GM19395 (cell line): ENCODE measurements at regions not wholly inside any gene's neighbourhood (a gene's known extent, or its start where the extent isn't known, plus 50 kb on each side); places are given as distances from the start of the nearest gene placed in this dataset.
A peak's percentile ranks its signal among the peaks of the same experiment; 100 is the strongest.

Experiments
- ATAC-seq: cut with Tn5 transposase; IDR thresholded peaks from one replicate; pipeline ENCODE4 v1.9.1; 2021; ENCODE audit warnings: mild to moderate bottlenecking, moderate library complexity; ENCODE audit not compliant: unreplicated experiment

DNA sequence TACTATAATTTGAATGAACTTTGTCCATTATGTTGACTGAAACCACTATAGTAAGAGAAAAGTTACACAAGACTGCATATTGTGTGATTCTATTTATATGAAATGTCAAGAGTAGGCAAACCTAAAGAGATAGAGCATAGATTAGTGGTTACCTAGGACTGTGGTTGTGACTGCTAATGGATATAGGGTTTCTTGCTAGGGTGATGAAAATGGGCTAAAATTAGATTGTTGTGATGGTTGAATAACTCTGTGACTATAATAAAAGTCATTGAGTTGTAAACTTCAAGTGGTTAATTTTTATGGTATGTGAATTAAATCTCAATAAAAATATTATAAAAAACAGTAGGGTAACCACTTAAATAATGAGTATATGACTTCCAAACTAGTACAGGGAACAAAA lies 142.9 kb upstream of the AHR start:
- no peak for ATAC-seq

- ATAC-seq, result no peak
Observed at GRCh38 chr7:17158261-17158660, 140.2 kb upstream of the AHR start.

DNA sequence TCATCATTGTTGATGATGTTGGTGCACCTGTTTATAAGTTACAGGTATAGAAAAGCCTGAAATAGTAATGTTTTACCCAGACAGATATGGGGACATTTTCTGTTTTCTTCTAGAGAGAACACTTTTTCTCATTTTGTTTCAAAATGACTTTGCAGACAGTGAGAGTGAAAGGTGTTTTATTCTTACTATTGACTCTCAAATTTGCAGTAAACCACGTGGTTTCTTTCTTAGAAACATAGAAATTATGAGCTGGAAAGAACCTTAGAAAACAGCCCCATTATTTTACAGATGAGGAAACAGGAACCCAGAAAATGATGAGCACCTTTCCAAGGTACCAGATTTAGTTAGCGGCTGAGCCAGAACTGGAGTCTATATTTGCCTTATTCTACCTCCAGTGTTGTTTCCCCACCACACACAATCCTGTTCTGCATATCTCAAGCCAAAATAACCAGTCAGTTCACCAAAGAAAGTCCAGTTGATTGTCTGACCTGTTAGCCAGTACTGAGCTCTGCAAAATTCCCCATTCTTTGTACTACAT lies 138.9 kb upstream of the AHR start:
- peak; percentile 90 for ATAC-seq

DNA sequence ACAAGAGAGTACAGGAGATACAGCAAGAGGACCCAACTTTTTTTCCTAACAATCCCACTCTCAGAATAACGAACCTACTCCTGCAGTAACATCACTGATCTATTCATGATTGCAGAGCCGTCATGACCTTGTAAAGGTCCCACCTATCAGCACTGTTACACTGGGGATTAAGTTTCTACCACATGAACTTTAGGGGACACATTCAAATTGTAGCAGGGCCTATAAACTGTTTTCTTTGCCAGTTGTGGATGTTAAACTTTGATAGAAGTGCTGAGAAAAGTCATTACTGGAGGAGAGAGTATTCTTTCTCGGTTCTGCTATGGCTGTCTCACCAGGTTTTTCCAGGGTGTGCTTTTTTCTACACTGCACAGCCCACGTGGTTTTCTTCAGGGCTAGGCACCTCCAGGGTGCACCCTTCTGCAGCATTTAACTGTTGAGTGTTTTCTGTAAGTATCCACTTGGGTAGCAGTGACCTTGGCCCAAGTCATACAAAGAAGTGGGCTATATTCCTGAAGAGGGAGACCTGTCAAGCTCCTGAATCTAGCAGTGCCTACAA lies 131.6 kb upstream of the AHR start:
- ATAC-seq, result peak; percentile 98

DNA sequence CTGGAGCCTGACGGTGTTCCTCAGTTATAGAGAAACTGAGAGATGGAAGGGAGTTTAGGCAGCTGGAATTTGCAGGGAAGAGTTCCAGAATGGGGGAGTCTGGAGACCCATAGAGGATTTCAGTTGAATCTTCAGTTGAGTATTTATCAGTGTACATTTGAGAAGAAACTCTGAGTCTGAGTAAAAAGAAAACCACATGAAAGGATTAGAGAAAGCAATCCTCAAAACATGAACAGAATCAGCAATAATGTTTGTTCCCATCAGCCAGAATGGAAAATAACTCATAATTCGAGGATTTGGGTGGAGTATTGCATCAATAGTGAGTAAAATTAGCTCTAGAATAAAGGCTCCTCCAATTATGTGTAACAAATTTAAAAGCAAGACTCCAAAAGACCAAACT lies 130.0 kb upstream of the AHR start:
- no peak for ATAC-seq

DNA sequence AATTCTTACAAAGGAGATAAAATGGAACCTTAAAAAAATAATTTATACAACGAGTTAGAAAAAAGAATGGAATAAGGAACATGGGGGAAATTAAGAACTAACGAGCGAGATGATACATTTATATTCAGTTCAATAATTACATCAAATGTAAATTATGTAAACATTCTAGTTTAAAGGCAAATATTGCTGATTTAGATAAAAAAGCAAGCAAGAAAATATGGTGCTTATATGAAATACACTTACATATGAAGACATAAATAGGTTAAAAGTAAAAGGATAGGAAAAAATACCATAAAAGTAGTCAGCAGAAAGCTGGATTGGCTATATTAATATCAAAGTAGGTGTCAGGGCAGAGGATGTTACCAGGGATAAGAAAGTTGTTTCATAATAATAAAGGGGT lies 127.0 kb upstream of the AHR start:
- no peak for ATAC-seq

- ATAC-seq, result no peak
Observed at GRCh38 chr7:17176371-17177032, 122.0 kb upstream of the AHR start.

- ATAC-seq, result no peak
Observed at GRCh38 chr7:17178545-17178944, 119.9 kb upstream of the AHR start.

GRCh38 chr7:17181482-17181881 lies 117.0 kb upstream of the AHR start:
- ATAC-seq, result no peak

DNA sequence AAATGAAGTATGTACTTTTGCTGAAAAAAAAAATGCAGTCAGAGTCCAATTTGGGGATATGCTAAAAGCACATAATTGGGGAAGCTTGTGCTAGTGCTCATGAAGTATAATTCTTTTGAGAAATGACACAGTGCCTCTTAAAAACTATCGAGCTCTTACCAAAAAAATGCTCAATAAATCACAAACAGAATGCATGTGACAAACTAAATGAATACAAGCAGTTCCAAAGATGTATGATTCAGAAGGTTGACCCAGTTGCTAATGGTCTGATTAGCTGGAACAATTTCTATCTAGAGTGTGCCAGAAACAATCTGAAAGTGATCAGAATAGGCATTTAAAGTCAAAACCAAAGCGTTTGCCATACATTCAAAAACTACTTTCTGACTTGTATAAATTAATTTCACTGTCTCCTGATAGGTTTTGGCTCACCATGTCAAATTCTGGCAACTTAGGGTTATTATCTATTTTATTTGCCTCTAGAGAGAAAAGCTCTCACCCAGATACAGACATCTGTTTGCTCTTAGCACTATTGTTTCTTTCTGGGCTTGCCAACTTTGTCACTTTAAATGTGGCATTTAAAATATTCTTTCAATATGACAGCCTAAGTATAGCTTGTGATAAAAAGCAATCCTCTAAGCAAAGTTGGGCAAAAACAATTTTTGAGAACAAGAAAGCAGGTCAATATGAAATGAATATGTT lies 114.7 kb upstream of the AHR start:
- no peak for ATAC-seq

DNA sequence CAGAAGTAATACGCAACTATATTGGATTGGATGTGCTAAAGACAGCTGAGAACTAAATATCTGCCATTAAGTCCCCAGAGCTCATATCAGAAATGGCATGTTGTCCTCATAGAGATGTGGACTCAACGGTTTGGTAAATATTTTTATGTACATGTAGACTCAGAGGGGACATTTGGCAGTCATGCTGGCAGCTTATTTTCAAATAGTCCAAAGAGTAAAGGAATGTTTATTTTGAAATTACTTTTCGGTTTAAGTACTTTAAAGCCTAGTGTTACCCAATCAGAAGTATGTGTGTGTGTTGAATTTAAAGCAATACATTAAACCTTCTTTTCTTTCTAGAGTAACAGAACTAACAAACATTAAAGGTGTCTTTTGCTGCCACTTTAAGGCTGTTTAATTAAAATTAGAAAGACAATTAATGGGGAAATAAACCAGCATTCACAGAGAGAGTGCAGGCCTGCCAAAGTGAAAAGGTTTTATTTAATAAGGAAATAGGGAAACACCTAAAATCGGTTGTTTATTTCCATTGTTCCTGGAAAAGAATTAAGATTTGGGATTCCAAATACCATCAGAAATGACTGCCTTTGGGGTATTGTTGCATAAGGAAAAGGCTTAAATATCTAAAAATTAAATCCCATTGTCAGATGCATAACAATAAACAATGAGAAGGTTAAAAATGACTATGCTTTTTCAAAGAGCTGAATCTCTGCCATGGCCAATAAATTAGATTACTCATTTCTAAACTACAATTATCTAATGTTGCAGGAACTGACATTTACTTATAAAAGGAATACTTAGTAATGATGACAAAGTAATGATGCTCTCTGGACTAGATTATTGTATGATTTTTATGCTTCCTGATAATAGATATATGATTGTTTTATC lies 113.4 kb upstream of the AHR start:
- peak; percentile 41 for ATAC-seq

DNA sequence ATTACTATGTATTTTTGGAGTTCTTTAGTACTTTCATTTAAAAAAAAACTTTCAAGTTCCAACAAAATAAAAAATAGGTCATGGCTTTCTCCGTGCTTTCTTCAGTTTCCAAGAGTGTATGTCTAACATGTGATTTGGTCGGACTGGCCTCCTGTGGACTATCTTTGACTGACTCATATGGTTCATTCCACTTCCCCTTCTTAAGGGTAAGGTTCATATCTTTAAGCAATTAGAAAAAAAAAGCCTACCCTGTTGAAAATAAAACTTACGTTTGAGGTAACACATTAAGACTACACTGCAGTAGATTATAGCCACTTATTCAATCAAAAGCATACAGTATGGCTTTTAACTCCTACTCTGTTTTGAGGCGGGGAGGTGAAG lies 112.8 kb upstream of the AHR start:
- ATAC-seq, result peak; percentile 99

GRCh38 chr7:17186745-17187530 lies 111.5 kb upstream of the AHR start:
- no peak for ATAC-seq

GRCh38 chr7:17194656-17195055 lies 103.8 kb upstream of the AHR start:
- ATAC-seq, result no peak

DNA sequence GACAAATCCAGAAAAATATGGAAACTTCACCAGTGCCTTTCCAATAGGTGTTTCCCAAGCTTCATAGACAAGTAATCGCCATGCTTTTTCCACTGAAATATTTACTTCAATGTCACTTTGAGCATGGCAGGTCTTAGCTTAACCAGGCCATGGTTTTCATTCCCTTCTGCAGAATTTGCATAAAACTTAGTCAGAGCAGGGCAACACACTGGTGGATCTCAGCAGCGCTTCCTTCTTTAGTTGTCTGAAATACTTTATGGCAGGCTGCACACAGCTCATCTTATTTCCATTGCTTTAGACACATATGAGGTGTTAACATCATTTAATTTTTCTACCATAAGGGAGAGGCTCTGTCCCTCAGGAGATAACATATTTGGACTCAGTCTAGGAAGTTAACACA lies 102.9 kb upstream of the AHR start:
- peak; percentile 92 for ATAC-seq

DNA sequence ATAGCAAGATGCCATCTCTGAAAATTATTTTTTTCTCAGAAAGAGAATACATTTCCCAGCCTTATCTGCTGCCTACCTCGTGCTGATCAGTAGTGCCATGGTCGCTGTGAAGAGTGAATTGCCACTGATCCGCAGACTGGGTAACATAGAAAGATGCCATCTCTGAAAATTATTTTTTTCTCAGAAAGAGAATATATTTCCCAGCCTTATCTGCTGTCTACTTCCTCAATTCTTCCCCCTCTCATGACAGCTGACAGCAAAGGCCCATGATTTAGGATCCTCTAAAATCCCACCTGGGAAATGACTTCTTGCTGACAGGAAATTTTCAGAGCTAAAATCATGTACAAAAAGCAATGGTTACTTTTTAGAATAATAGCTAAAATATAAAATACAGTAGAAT lies 92.5 kb upstream of the AHR start:
- no peak for ATAC-seq

- ATAC-seq, result peak; percentile 56
Observed at GRCh38 chr7:17206349-17206905, 92.0 kb upstream of the AHR start.

DNA sequence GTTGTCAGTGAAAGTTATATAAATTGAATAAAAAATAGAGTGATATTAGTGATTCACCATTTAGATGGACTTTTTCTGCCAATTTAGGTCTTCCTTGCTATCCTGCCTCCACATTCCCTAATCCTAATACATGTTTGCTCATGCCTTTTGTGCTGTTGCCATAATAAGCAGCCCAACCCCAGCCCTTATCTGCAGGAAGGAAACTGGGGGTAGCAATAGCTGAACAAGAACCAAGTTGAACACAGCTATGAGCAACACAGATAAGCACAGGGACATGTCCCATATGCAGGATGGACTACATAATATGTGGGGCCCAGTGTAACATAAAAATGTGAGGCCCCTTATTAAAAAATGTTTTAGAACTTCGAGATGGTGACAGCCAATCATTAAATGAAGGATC lies 91.2 kb upstream of the AHR start:
- no peak for ATAC-seq

GRCh38 chr7:17209101-17209500 lies 89.4 kb upstream of the AHR start:
- no peak for ATAC-seq

DNA sequence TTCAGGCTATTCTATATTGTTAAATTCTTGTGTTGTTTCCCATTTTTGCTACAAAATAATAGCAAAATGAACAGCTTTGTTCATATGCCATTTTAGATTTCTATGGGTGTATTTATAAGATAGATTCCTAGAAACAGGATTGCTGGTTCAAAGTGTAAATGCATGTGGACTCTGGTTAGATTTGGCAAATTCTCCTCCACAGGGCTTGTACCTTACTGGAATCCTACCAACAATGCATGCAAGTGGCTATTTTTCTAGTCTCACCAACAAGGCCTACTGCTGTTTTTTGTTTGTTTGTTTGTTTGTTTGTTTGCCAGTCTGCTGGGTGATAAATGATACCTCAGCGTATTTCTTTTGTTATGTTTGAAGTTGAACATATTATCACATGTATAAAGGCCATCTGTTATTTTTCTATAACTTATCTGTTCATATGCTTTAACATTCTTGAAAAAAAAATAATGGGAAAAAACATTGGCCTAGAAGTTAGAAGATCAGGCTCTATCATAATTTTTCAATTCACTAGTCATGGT lies 87.1 kb upstream of the AHR start:
- ATAC-seq, result no peak
